HG03460 (cell line): ENCODE measurements at regions not wholly inside any gene's neighbourhood (a gene's known extent, or its start where the extent isn't known, plus 50 kb on each side); places are given as distances from the start of the nearest gene placed in this dataset.

Source experiments
- ATAC-seq: cut with Tn5 transposase; IDR thresholded peaks from one replicate; pipeline ENCODE4 v1.9.1; 2021; ENCODE audit not compliant: unreplicated experiment

DNA sequence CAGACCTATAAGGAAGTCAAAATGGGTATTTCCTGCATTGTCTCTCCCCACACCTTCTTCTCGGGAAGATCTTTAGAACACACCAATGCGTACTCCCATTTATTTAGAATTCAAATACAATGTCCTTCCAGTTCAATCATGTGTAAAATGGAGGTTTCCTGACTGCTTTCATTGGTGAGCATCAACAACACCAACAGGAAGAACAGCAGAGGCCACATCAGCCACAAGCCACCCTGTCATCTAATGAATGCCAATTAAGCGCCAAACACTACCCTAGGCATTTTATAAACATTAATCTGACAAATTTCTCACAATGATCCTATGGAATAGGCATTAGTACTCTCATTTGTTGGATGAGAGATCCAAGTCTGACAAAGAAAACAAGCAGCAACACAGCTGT is 68.4 kb upstream of the SMLR1 start:
- ATAC-seq, result no peak

DNA sequence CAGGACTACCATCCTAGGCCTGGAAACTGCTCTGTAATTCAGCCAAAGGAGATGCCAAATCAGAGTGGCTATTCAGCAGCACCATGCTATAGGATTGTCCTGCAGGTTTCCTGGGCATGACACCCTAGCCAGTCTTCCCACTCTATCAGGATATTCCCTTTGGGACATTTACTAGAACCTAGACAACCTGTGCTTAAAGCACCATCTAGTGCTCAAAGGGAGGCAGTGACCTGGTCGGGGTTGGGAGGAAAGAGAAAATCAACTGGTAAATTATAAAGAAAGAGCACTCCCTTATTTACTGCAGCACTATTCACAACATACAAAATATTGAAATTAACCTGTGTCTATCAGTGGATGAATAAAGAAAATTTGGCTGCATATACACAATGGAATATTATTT is 67.2 kb upstream of the SMLR1 start:
- ATAC-seq, result no peak

DNA sequence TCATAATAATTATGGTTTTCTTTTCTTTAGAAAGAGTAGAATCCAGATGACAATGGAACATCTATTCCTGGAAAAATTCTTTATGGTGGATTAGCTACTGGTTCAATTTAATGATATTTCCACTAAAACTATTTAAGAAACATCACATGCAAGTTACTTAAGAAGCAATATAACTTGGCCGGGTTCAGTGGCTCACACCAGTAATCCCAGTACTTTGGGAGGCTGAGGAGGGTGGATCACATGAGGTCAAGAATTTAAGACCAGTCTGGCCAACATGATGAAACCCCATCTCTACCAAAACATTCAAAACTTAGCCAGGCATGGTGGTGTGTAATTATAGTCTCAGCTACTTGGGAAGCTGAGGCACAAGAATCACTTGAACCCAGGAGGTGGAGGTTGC is 65.9 kb upstream of the SMLR1 start:
- no peak for ATAC-seq

DNA sequence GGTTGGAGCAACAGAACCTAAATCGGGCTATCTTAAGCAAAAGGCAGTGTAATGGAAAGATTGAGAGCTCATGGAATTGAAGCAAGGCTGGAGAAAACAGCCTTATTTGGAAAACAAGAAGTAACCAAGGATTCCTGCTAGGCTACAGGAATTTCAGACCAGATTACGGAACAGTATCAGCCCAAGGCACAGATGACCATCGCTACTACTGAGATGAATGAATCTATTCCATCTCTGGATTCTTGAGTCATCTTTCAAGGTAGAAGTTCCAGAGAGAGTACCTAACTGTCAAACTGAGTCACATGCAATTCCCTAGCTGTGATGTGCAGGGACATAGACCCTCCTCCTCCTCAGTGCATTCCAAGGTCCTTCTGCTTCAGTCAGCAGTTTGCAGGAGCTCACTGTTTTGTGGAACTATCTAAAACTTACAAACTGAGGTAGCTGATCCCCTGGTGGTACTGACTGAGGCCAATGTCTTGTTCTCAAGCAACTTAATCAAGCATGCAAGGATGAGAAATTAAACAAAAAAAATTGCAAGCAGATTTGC is 62.0 kb upstream of the SMLR1 start:
- no peak for ATAC-seq

DNA sequence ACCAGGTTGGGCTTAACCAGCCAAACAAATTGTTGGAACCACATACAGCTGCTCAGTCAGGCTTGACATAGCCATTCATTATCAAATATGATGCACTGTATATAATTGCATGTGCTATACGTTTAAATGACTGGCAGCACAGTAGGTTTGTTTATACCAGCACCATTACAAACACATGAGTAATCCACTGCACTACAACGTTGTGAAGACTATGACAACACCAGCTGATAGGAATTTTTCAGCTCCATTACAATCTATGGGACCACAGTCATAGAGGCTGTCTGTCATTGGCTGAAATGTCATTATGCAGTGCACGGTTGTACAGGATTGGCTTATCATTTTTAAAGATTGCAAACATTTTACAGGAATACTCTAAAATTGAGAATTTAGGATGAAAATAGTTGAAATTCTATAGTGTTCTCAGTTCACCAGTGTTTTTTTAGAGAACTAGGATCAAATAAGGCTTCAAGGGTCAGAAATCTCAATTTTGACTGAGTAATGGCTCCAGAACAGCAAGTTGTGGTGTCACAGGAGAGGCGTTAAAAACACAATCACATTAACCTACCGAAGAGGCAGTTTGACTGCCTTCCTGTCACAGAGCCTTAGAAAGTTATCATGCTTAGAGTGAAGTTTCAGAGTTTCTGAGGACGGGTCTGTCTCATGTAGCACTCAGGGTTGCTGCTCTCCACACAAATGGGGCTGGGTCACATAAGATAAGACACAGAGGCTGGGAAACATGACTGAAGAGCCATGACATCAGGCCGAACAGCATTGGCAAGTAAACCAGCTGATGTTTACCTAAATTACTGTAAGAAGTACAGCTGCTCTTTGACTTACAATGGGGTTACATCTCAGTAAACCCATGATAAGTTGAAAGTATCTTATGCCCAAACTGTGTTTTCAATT is 60.7 kb upstream of the SMLR1 start:
- no peak for ATAC-seq

DNA sequence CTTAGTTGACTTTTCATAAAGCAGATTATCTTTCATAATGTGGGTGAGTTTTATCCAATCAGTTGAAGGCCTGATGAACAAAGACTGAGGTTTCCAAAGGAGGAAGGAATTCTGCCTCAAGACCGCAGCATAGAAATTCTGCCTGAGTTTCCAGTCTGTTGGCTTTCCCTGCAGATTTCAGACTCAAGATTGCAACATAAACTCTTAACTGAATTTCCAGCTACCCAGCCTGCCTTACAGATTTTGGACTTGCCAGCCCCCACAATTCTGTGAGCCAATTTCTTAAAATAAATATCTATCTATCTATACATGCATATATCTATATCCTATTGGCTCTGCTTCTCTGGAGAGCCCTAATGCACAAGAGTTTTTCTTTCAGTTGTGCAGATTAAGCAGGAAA is 57.3 kb upstream of the SMLR1 start:
- ATAC-seq, result no peak

DNA sequence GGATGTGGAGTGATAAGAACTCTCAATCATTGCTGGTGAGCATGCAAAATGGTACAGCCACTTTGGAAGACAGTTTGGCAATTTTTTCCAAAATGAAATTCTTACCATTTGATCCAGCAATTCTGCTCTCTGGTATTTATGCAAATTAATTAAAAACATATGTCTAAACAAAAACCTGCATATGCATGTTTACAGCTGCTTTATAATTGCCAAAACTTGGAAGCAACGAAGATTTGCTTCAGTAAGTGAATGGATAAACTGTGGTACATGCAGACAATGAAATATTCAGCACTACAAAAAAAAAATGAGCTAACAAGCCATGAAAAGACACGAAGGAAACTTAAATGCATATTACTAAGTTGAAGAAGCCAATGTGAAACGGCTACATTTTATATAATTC is 55.5 kb upstream of the SMLR1 start:
- no peak for ATAC-seq

DNA sequence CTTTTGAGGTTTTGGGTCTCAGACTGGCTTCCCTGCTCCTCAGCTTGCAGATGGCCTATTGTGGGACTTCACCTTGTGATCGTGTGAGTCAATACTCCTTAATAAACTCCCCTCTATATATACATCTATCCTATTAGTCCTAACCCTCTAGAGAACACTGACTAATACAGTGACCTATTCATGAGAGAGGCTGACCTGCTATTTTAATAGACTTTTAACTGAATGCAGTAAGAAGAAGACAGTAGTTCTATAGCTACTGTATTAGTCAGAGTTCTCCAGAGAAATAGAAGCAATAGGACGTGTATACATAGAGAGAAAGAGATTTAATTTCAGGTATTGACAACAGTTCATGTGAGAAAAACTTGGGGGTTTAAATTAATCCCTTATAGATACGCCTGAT is 53.3 kb upstream of the SMLR1 start:
- no peak for ATAC-seq

DNA sequence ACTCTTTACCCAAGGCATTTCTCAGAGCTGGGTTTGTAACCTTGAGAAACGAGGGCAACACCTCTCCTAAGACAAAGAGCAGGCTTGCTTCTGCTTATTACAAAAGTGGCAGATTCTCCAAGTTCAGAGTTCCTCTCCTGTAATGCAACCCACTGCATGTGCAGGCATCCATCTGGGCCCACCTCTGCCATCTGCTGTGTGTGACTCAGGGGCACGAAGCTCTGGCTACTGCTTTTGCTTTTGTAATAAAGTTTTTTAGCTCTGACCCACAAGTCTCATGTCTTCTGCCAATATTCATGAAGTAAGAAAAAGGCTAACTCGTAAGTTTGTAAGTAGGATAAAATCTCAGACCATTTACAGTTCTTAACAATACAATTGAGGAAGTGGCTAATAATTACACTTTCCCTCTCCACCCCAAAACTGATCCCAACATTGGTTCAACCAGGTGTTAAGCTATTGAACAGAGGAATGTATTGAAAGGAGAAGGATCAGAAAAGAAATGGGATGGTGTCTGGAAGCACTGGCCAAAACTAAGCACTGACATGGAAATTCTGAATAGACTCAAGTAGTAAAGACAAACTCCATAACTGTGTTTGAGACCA is 51.7 kb upstream of the SMLR1 start:
- no peak for ATAC-seq

DNA sequence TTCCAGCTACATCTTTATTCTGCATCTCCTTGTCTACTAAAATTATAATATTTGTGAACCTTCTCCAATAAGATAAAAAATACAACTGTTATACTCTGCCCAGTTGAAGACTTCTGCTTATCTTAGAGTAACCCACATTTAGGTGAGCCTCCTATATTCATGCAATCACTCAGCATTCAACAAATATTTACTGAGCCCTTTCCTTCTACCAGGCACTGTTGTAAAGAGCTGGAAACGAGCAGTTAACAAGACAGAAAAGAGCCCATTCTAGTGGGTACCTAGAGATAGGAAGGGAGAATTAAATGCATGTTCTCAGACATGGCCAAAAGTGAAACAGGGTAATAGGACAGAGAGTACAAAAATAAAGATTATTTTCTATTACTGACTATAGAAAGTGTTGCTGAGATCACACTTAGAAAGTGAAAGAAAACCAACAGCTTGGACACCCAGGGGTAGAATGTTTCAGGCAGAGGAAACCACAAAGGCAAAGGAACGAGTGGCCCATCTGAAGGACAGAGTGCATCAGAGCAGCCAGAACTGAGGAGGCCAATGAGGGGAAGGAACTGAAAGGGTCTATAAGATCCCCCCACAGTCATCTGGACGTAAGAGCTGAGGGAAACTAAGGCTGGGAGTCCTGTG is 50.8 kb upstream of the SMLR1 start:
- peak; percentile 95 for ATAC-seq
